ENCODE measurements at regions not wholly inside any gene's neighbourhood (a gene's known extent, or its start where the extent isn't known, plus 50 kb on each side); places are given as distances from the start of the nearest gene placed in this dataset.

- Histone ChIP-seq H2AFZ (ENCODE audit: low read depth, low read length) (no peak overlapping the region), H4K20me1 (replicated peaks; ENCODE audit: control insufficient read depth, extremely low read depth, insufficient read depth, low read length) (no peaks in the 10 kb centered on the region), H3K4me1 (ENCODE audit: control insufficient read depth, extremely low read depth, insufficient read depth, low read length) (no peaks in the 10 kb centered on the region), H3K9me3 (replicated peaks; ENCODE audit: control insufficient read depth, insufficient read depth, low read length) (no peaks in the 10 kb centered on the region), H3K4me2 (ENCODE audit: insufficient read depth, low read length) (no peak overlapping the region), H3K79me2 (ENCODE audit: control insufficient read depth, insufficient read depth, low read length) (no peaks in the 10 kb centered on the region), H3K9ac (replicated peaks; ENCODE audit: extremely low read depth, insufficient read depth, low read length) (no peak overlapping the region), H3K27ac (ENCODE audit: insufficient read depth, low read depth, low read length) (no peak overlapping the region), H3K9me1 (replicated peaks; ENCODE audit: control insufficient read depth, extremely low read depth, insufficient read depth, low read length) (no peaks in the 10 kb centered on the region), H3K36me3 (ENCODE audit: control insufficient read depth in 2 of 2, extremely low read depth in 1 of 2, insufficient read depth in 2 of 2, low read length in 2 of 2) (no peaks in the 10 kb centered on the region), H3K4me3 (replicated peaks in 1 of 3; ENCODE audit: insufficient read depth in 1 of 3, low read depth in 1 of 3, low read length in 3 of 3) (no peak overlapping the region), H3K27me3 (ENCODE audit: control insufficient read depth in 2 of 2, insufficient read depth in 2 of 2, low read length in 2 of 2) (no peaks in the 10 kb centered on the region)
- DNase-seq (ENCODE audit: low read depth, low spot score) (no peak), FAIRE-seq (no peak)
- dilution Hi-C loops (cut with MboI; ENCODE audit: extremely low pct_ligation_motif_present, low sequenced_read_pairs), result no loop called here
- TF ChIP-seq EZH2 (IDR thresholded peaks at IDR 0.05; ENCODE audit: borderline replicate concordance, low read depth, low read length, severe bottlenecking) (no peak), FOS (IDR thresholded peaks at IDR 0.05; ENCODE audit: borderline replicate concordance, insufficient read depth, low read length) (no peak), POLR2AphosphoS5 (IDR thresholded peaks at IDR 0.05; ENCODE audit: insufficient read depth, low read depth, low read length) (no peak), POLR2A (IDR thresholded peaks at IDR 0.05; ENCODE audit: low read depth, low read length) (no peak), CTCF (IDR thresholded peaks at IDR 0.05; ENCODE audit: extremely low read depth in 1 of 2, insufficient read depth in 1 of 2, low read depth in 1 of 2, low read length in 2 of 2) (no peak), JUN (IDR thresholded peaks at IDR 0.05; ENCODE audit: borderline replicate concordance, insufficient read depth, insufficient read length, low read depth) (no peak), MAX (IDR thresholded peaks at IDR 0.05; ENCODE audit: insufficient read depth, insufficient read length) (no peak), GATA2 (IDR thresholded peaks at IDR 0.05; ENCODE audit: insufficient read depth, insufficient read length, low read depth, low read length) (no peak), MYC (IDR thresholded peaks at IDR 0.05; ENCODE audit: low read depth, low read length) (no peak)
- no TSS peak for BruUV-seq (replicated peaks)
- ChIA-PET CTCF (no interaction called here), POLR2A (no interaction called here)
- intact Hi-C loops (cut with micrococcal nuclease), result no loop called here
Measured at GRCh38 chr21:25097648-25098047, 509.6 kb downstream of the MRPL39 start.

Measured in endothelial cell of umbilical vein (primary cell).